ENCODE measurements at regions not wholly inside any gene's neighbourhood (a gene's known extent, or its start where the extent isn't known, plus 50 kb on each side); places are given as distances from the start of the nearest gene placed in this dataset.

- intact Hi-C loops (cut with DNase I; ENCODE audit: low total_unique reads), result no loop called here
- no peak overlapping the region for H3K27ac ChIP-seq
- no peaks in the 10 kb centered on the region for H3K4me1 ChIP-seq
- H3K36me3 ChIP-seq (ENCODE audit: low read depth, missing control alignments), result no peaks in the 10 kb centered on the region
- TF ChIP-seq CTCF (IDR thresholded peaks at IDR 0.05) (no peak), POLR2A (IDR thresholded peaks at IDR 0.05) (no peak)
- H3K27me3 ChIP-seq, result no peaks in the 10 kb centered on the region
- H3K9me3 ChIP-seq, result no peaks in the 10 kb centered on the region
- DNase-seq, result no peak
- H3K4me3 ChIP-seq, result no peak overlapping the region
- 73 to 76% methylated on average over 2 of the region's 2 CpGs for WGBS, 2 donors
Observed at GRCh38 chr3:81033185-81033584, 728.3 kb downstream of the GBE1 start.

- H3K27ac ChIP-seq, result no peak overlapping the region
- 59 to 62% methylated on average over 2 of the region's 2 CpGs for WGBS, 2 donors
- no peak for DNase-seq
Observed at GRCh38 chr3:81029861-81030260, 731.6 kb downstream of the GBE1 start.

GRCh38 chr3:81027344-81027743 lies 734.1 kb downstream of the GBE1 start:
- H3K4me1 ChIP-seq, result no peaks in the 10 kb centered on the region
- no peak for DNase-seq
- no peak overlapping the region for H3K27ac ChIP-seq
- H3K9me3 ChIP-seq, result no peaks in the 10 kb centered on the region
- H3K4me3 ChIP-seq, result no peak overlapping the region
- H3K36me3 ChIP-seq (ENCODE audit: low read depth, missing control alignments), result no peaks in the 10 kb centered on the region
- intact Hi-C loops (cut with DNase I; ENCODE audit: low total_unique reads), result no loop called here
- WGBS, 2 donors, result 50 to 74% methylated on average over 1 of the region's 1 CpG
- H3K27me3 ChIP-seq, result no peaks in the 10 kb centered on the region
- TF ChIP-seq CTCF (IDR thresholded peaks at IDR 0.05), result no peak
- no peak for TF ChIP-seq POLR2A (IDR thresholded peaks at IDR 0.05)

More at GRCh38 chr3:81029861-81030260, 731.6 kb downstream of the GBE1 start:
- Histone ChIP-seq H3K4me1 (no peaks in the 10 kb centered on the region), H3K27me3 (no peaks in the 10 kb centered on the region), H3K4me3 (no peak overlapping the region), H3K36me3 (ENCODE audit: low read depth, missing control alignments) (no peaks in the 10 kb centered on the region), H3K9me3 (no peaks in the 10 kb centered on the region)
- TF ChIP-seq CTCF (IDR thresholded peaks at IDR 0.05), result no peak
- no peak for TF ChIP-seq POLR2A (IDR thresholded peaks at IDR 0.05)
- intact Hi-C loops (cut with DNase I; ENCODE audit: low total_unique reads), result no loop called here

- H3K9me3 ChIP-seq, result no peaks in the 10 kb centered on the region
- no peaks in the 10 kb centered on the region for H3K4me1 ChIP-seq
- no peak overlapping the region for H3K27ac ChIP-seq
- H3K4me3 ChIP-seq, result no peak overlapping the region
- H3K27me3 ChIP-seq, result no peaks in the 10 kb centered on the region
- H3K36me3 ChIP-seq (ENCODE audit: low read depth, missing control alignments), result no peaks in the 10 kb centered on the region
- 73 to 91% methylated on average over 7 of the region's 7 CpGs for WGBS, 2 donors
- no peak for DNase-seq
- intact Hi-C loops (cut with DNase I; ENCODE audit: low total_unique reads), result no loop called here
- TF ChIP-seq CTCF (IDR thresholded peaks at IDR 0.05) (no peak), POLR2A (IDR thresholded peaks at IDR 0.05) (no peak)
Observed at GRCh38 chr3:81024560-81024959, 736.9 kb downstream of the GBE1 start.

GRCh38 chr3:81022339-81022738 lies 739.1 kb downstream of the GBE1 start:
- no peak for TF ChIP-seq POLR2A (IDR thresholded peaks at IDR 0.05)
- TF ChIP-seq CTCF (IDR thresholded peaks at IDR 0.05), result no peak
- Histone ChIP-seq H3K4me3 (no peak overlapping the region), H3K27me3 (no peaks in the 10 kb centered on the region), H3K4me1 (no peaks in the 10 kb centered on the region), H3K9me3 (no peaks in the 10 kb centered on the region), H3K27ac (no peak overlapping the region), H3K36me3 (ENCODE audit: low read depth, missing control alignments) (no peaks in the 10 kb centered on the region)
- WGBS, 2 donors, result 70 to 81% methylated on average over 3 of the region's 3 CpGs
- intact Hi-C loops (cut with DNase I; ENCODE audit: low total_unique reads), result no loop called here
- no peak for DNase-seq

All from testis (tissue), 2 donors.